HG03575 (cell line): ENCODE measurements at regions not wholly inside any gene's neighbourhood (a gene's known extent, or its start where the extent isn't known, plus 50 kb on each side); places are given as distances from the start of the nearest gene placed in this dataset.
"Not testable (repeated sequence)": the region's sequence is repeated elsewhere in the genome, so short reads cannot be mapped to it uniquely, and the experiment has no call there.

Experiments
- ATAC-seq: cut with Tn5 transposase; IDR thresholded peaks from one replicate; pipeline ENCODE4 v1.9.1; 2021; ENCODE audit not compliant: unreplicated experiment, insufficient number of reproducible peaks, low FRiP score; ENCODE audit errors: extremely low read depth

- ATAC-seq = not testable (repeated sequence)
These were observed 70.8 kb downstream of the TBC1D26 start for GRCh38 chr17:15802917-15803316.

- not testable (repeated sequence) for ATAC-seq
These were observed 74.7 kb downstream of the TBC1D26 start for GRCh38 chr17:15806825-15807224.

- not testable (repeated sequence) for ATAC-seq
These were observed 81.3 kb downstream of the TBC1D26 start for GRCh38 chr17:15813388-15813787.

- not testable (repeated sequence) for ATAC-seq
These were observed 81.9 kb downstream of the TBC1D26 start for GRCh38 chr17:15814003-15814402.

GRCh38 chr17:15817861-15818260 is 85.8 kb downstream of the TBC1D26 start:
- ATAC-seq = not testable (repeated sequence)

GRCh38 chr17:15822280-15822679 is 90.2 kb downstream of the TBC1D26 start:
- ATAC-seq = not testable (repeated sequence)

GRCh38 chr17:15828727-15829314 is 96.7 kb downstream of the TBC1D26 start:
- not testable (repeated sequence) for ATAC-seq

- ATAC-seq = not testable (repeated sequence)
These were observed 98.1 kb downstream of the TBC1D26 start for GRCh38 chr17:15830221-15830620.

- peak; percentile 86 for ATAC-seq
These were observed 99.1 kb downstream of the TBC1D26 start for GRCh38 chr17:15831182-15831581.

GRCh38 chr17:15832921-15833480 is 100.9 kb downstream of the TBC1D26 start:
- not testable (repeated sequence) for ATAC-seq

GRCh38 chr17:15833890-15834289 is 101.8 kb downstream of the TBC1D26 start:
- ATAC-seq = not testable (repeated sequence)

GRCh38 chr17:15835481-15835880 is 103.4 kb downstream of the TBC1D26 start:
- not testable (repeated sequence) for ATAC-seq

- not testable (repeated sequence) for ATAC-seq
These were observed 104.3 kb downstream of the TBC1D26 start for GRCh38 chr17:15836249-15836982.

GRCh38 chr17:15836991-15837390 is 104.9 kb downstream of the TBC1D26 start:
- ATAC-seq = not testable (repeated sequence)

GRCh38 chr17:15847447-15848229 is 97.3 kb upstream of the ADORA2B start:
- ATAC-seq = not testable (repeated sequence)

GRCh38 chr17:15849054-15849453 is 95.9 kb upstream of the ADORA2B start:
- not testable (repeated sequence) for ATAC-seq

GRCh38 chr17:15850071-15850470 is 94.9 kb upstream of the ADORA2B start:
- not testable (repeated sequence) for ATAC-seq

GRCh38 chr17:15850687-15851086 is 94.2 kb upstream of the ADORA2B start:
- ATAC-seq = not testable (repeated sequence)

- ATAC-seq = not testable (repeated sequence)
These were observed 92.1 kb upstream of the ADORA2B start for GRCh38 chr17:15852863-15853262.
